Tongue (tissue), 1 donor: ENCODE measurements at regions not wholly inside any gene's neighbourhood (a gene's known extent, or its start where the extent isn't known, plus 50 kb on each side); places are given as distances from the start of the nearest gene placed in this dataset.
A peak's percentile ranks its signal among the peaks of the same experiment; 100 is the strongest.

ENCODE experiments used
- DNase-seq: peaks from one replicate; pipeline ENCODE4 v3.0.0-alpha.2; 2015

GRCh38 chr5:124664287-124664686, 82.2 kb downstream of the ZNF608 start:
- no peak for DNase-seq

GRCh38 chr5:124663101-124663506, 83.3 kb downstream of the ZNF608 start:
- no peak for DNase-seq

- no peak for DNase-seq
These were observed 84.2 kb downstream of the ZNF608 start for GRCh38 chr5:124662181-124662781.

- DNase-seq: peak; percentile 69
These were observed 84.9 kb downstream of the ZNF608 start for GRCh38 chr5:124661317-124662141.

GRCh38 chr5:124660229-124661093, 86.0 kb downstream of the ZNF608 start:
- DNase-seq: no peak

- DNase-seq: peak; percentile 50
These were observed 86.6 kb downstream of the ZNF608 start for GRCh38 chr5:124659798-124660197.

- DNase-seq: no peak
These were observed 87.4 kb downstream of the ZNF608 start for GRCh38 chr5:124658867-124659557.

GRCh38 chr5:124655921-124656511, 90.4 kb downstream of the ZNF608 start:
- peak; percentile 55 for DNase-seq

GRCh38 chr5:124655251-124655917, 91.1 kb downstream of the ZNF608 start:
- peak; percentile 82 for DNase-seq

- peak; percentile 54 for DNase-seq
These were observed 92.0 kb downstream of the ZNF608 start for GRCh38 chr5:124654418-124654817.

GRCh38 chr5:124653666-124654065, 92.8 kb downstream of the ZNF608 start:
- DNase-seq: no peak

- DNase-seq: no peak
These were observed 93.5 kb downstream of the ZNF608 start for GRCh38 chr5:124652892-124653441.

- no peak for DNase-seq
These were observed 94.0 kb downstream of the ZNF608 start for GRCh38 chr5:124652514-124652819.

- no peak for DNase-seq
These were observed 94.6 kb downstream of the ZNF608 start for GRCh38 chr5:124651663-124652513.

- DNase-seq: peak; percentile 95
These were observed 95.3 kb downstream of the ZNF608 start for GRCh38 chr5:124650951-124651662.

GRCh38 chr5:124650147-124650561, 96.3 kb downstream of the ZNF608 start:
- DNase-seq: peak; percentile 69

- peak; percentile 73 for DNase-seq
These were observed 96.8 kb downstream of the ZNF608 start for GRCh38 chr5:124649491-124650146.

GRCh38 chr5:124648902-124649467, 97.5 kb downstream of the ZNF608 start:
- no peak for DNase-seq
